ENCODE measurements at regions not wholly inside any gene's neighbourhood (a gene's known extent, or its start where the extent isn't known, plus 50 kb on each side); places are given as distances from the start of the nearest gene placed in this dataset.

- Histone ChIP-seq H3K4me3 (ENCODE audit: low read depth, low read length) (no peak overlapping the region), H3K36me3 (no peaks in the 10 kb centered on the region), H3K27ac (no peak overlapping the region), H3K9me3 (ENCODE audit: severe bottlenecking) (no peaks in the 10 kb centered on the region), H3K27me3 (ENCODE audit: insufficient read depth, low read depth, severe bottlenecking) (no peaks in the 10 kb centered on the region)
- DNase-seq, result no peak
- TF ChIP-seq, protein P1, sequence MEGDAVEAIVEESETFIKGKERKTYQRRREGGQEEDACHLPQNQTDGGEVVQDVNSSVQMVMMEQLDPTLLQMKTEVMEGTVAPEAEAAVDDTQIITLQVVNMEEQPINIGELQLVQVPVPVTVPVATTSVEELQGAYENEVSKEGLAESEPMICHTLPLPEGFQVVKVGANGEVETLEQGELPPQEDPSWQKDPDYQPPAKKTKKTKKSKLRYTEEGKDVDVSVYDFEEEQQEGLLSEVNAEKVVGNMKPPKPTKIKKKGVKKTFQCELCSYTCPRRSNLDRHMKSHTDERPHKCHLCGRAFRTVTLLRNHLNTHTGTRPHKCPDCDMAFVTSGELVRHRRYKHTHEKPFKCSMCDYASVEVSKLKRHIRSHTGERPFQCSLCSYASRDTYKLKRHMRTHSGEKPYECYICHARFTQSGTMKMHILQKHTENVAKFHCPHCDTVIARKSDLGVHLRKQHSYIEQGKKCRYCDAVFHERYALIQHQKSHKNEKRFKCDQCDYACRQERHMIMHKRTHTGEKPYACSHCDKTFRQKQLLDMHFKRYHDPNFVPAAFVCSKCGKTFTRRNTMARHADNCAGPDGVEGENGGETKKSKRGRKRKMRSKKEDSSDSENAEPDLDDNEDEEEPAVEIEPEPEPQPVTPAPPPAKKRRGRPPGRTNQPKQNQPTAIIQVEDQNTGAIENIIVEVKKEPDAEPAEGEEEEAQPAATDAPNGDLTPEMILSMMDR (IDR thresholded peaks at IDR 0.05; ENCODE audit: low read depth, low read length), result no peak
These were observed 67.3 kb downstream of the HSPB8 start for GRCh38 chr12:119245904-119246494.

GRCh38 chr12:119247007-119247719, 68.4 kb downstream of the HSPB8 start:
- Histone ChIP-seq H3K27me3 (ENCODE audit: insufficient read depth, low read depth, severe bottlenecking) (no peaks in the 10 kb centered on the region), H3K9me3 (ENCODE audit: severe bottlenecking) (no peaks in the 10 kb centered on the region), H3K27ac (no peak overlapping the region), H3K4me3 (ENCODE audit: low read depth, low read length) (no peak overlapping the region), H3K36me3 (no peaks in the 10 kb centered on the region)
- TF ChIP-seq, protein P1 (IDR thresholded peaks at IDR 0.05; ENCODE audit: low read depth, low read length), result no peak
- no peak for DNase-seq

GRCh38 chr12:119247720-119248043, 69.0 kb downstream of the HSPB8 start:
- Histone ChIP-seq H3K4me3 (ENCODE audit: low read depth, low read length) (no peak overlapping the region), H3K36me3 (no peaks in the 10 kb centered on the region), H3K27me3 (ENCODE audit: insufficient read depth, low read depth, severe bottlenecking) (no peaks in the 10 kb centered on the region), H3K27ac (no peak overlapping the region), H3K9me3 (ENCODE audit: severe bottlenecking) (no peaks in the 10 kb centered on the region)
- DNase-seq, result no peak
- TF ChIP-seq, protein P1 (IDR thresholded peaks at IDR 0.05; ENCODE audit: low read depth, low read length), result no peak

DNA sequence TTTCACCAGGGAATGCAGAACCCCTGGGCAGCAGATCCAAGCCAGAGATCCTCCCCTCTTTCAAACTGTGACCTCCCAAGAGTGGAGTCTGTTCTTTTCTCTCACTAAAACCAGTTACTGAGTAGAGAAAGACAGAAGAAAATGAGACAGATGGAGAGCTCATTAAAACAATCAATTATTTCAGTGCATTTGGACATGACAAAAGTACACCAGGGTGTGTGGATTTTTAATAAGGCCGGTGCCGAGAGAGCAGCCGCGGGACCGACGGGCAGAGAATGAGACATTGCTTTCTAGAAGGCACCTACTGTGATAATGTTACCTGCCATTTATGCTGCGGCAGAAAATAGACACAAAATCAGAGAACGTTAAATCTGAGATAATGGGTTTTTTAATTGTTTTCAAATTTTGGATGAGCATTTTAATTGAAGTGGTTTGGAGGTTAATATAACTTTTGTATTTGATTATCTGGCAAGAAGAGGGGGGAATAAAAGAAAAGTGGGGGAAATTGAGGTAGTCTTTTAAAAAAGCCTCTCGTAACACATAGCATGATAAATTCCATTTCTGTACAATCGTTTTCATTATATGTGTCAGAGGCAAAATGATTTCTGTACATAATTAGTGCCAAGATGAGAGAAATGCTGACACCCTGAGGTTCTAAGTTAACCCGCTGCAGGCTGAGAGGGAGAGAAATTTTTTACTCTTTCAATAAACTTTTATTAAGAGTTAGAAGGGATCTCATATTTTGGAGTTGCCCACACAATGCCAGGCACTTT, 70.8 kb downstream of the HSPB8 start:
- TF ChIP-seq, protein P1 (IDR thresholded peaks at IDR 0.05; ENCODE audit: low read depth, low read length), result no peak

GRCh38 chr12:119255314-119255713, 76.6 kb downstream of the HSPB8 start:
- H3K27ac ChIP-seq, result no peak overlapping the region
- TF ChIP-seq, protein P1 (IDR thresholded peaks at IDR 0.05; ENCODE audit: low read depth, low read length), result no peak
- no peaks in the 10 kb centered on the region for H3K36me3 ChIP-seq
- no peaks in the 10 kb centered on the region for H3K9me3 ChIP-seq (ENCODE audit: severe bottlenecking)
- DNase-seq, result no peak
- no peak overlapping the region for H3K4me3 ChIP-seq (ENCODE audit: low read depth, low read length)
- no peaks in the 10 kb centered on the region for H3K27me3 ChIP-seq (ENCODE audit: insufficient read depth, low read depth, severe bottlenecking)

More for the DNA sequence above, 70.8 kb downstream of the HSPB8 start:
- Histone ChIP-seq H3K9me3 (ENCODE audit: severe bottlenecking) (no peaks in the 10 kb centered on the region), H3K27me3 (ENCODE audit: insufficient read depth, low read depth, severe bottlenecking) (no peaks in the 10 kb centered on the region), H3K27ac (no peak overlapping the region), H3K4me3 (ENCODE audit: low read depth, low read length) (no peak overlapping the region), H3K36me3 (no peaks in the 10 kb centered on the region)
- DNase-seq, result no peak

Data from WERI-Rb-1 (cell line).